PC-9 (cell line): ENCODE measurements at regions not wholly inside any gene's neighbourhood (a gene's known extent, or its start where the extent isn't known, plus 50 kb on each side); places are given as distances from the start of the nearest gene placed in this dataset.

Source experiments
- BruUV-seq: library from RNA; stranded (reverse); fragments of 400-500 nt; replicated peaks from 2 replicates; lab custom pipeline; 2021; lab: Mats Ljungman, UMichigan
- CTCF ChIA-PET: fragments of 300-600 bp; sonication (Branson Sonifier 250); formaldehyde crosslinking; loops from one replicate; lab custom pipeline; 2022; ENCODE audit warnings: antibody characterized with exemption; lab: Charles Lee
- POLR2A ChIA-PET: fragments of 300-600 bp; sonication (Branson Sonifier 250); formaldehyde crosslinking; loops from one replicate; lab custom pipeline; 2022; ENCODE audit warnings: antibody characterized with exemption; ENCODE audit not compliant: unreplicated experiment; lab: Charles Lee
- DNase-seq, 2 experiments: peaks; one replicate each; pipeline versions ENCODE4 v3.0.0 to v3.0.0-alpha.2; 2015 to 2022; ENCODE audit warnings: mixed read lengths in 1 of 2
- H2AFZ ChIP-seq: fragments of 200-600 bp; sonication (generic); 2 replicates; pipeline ENCODE4 v1.8.1; 2017; ENCODE audit warnings: antibody characterized with exemption
- H3F3A ChIP-seq: fragments of 200-600 bp; sonication (generic); 2 replicates; pipeline ENCODE4 v1.8.1; 2017; ENCODE audit warnings: antibody characterized with exemption, mild to moderate bottlenecking, low read depth; ENCODE audit not compliant: insufficient read depth
- H3K27ac ChIP-seq: fragments of 200-600 bp; sonication (generic); 2 replicates; pipeline ENCODE4 v1.6.1; 2016; ENCODE audit warnings: mixed run types
- H3K27me3 ChIP-seq: fragments of 200-600 bp; sonication (generic); 2 replicates; pipeline ENCODE4 v1.6.1; 2016; ENCODE audit warnings: low read depth, mixed run types; ENCODE audit not compliant: insufficient read depth
- H3K36me3 ChIP-seq: fragments of 200-600 bp; sonication (generic); 2 replicates; pipeline ENCODE4 v1.6.1; 2016; ENCODE audit warnings: low read depth, mixed run types
- H3K4me1 ChIP-seq: fragments of 200-600 bp; sonication (generic); replicated peaks from 2 replicates; pipeline ENCODE4 v1.6.1; 2016; ENCODE audit warnings: mixed run types; ENCODE audit not compliant: insufficient read depth
- H3K4me2 ChIP-seq: fragments of 200-600 bp; sonication (generic); 2 replicates; pipeline ENCODE4 v1.6.1; 2017; ENCODE audit warnings: mixed run types
- H3K4me3 ChIP-seq: fragments of 200-600 bp; sonication (generic); 2 replicates; pipeline ENCODE4 v1.6.1; 2016; ENCODE audit warnings: mixed run types
- H3K79me2 ChIP-seq: fragments of 200-600 bp; sonication (generic); 2 replicates; pipeline ENCODE4 v1.6.1; 2017; ENCODE audit warnings: low read depth, mixed run types
- H3K9me2 ChIP-seq: fragments of 200-600 bp; sonication (generic); 2 replicates; pipeline ENCODE4 v1.8.1; 2017; ENCODE audit warnings: mild to moderate bottlenecking; ENCODE audit not compliant: insufficient read depth
- H3K9me3 ChIP-seq: fragments of 200-600 bp; sonication (generic); 2 replicates; pipeline ENCODE4 v1.8.1; 2016; ENCODE audit warnings: low read depth; ENCODE audit not compliant: insufficient read depth
- H4K20me1 ChIP-seq: fragments of 200-600 bp; sonication (generic); 2 replicates; pipeline ENCODE4 v1.8.1; 2017; ENCODE audit not compliant: insufficient read depth
- EZH2 ChIP-seq: fragments of 200-600 bp; sonication (generic); IDR thresholded peaks from 2 replicates; pipeline ENCODE4 v1.8.0; 2017; ENCODE audit warnings: antibody characterized with exemption, low read depth
- intact Hi-C: fragments of 100-400 bp; cut with micrococcal nuclease; formaldehyde crosslinking; loops from one replicate; pipeline ENCODE4 v1.10.0; 2022; ENCODE audit not compliant: unreplicated experiment
- TF ChIP-seq, protein P1 (sequence below): fragments of 200-600 bp; sonication (generic); conservative IDR thresholded peaks from 2 replicates; pipeline ENCODE4 v1.6.1; 2017; ENCODE audit warnings: mixed run types, antibody characterized with exemption, mild to moderate bottlenecking, moderate library complexity

DNA sequence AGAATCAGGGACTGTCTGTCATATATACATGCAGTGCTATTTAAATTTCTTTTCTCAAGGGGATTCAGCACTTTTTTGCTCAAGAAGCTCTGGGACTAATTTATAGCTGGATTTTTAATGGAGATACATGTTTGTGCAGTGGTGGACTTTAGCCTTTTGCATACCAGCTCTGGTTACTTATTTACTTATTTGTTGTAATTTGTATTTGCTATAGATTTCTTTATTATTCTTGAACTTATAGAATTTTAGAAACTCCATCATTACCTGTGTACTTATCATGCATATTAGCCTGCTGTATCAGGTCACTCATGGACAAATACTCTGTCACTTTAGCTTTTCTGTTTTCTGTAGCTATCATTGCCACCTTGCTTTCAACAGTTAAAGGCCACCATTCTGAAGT, 1296.9 kb upstream of the TMPRSS15 start:
- TF ChIP-seq EZH2 = no peak
- TF ChIP-seq, protein P1, sequence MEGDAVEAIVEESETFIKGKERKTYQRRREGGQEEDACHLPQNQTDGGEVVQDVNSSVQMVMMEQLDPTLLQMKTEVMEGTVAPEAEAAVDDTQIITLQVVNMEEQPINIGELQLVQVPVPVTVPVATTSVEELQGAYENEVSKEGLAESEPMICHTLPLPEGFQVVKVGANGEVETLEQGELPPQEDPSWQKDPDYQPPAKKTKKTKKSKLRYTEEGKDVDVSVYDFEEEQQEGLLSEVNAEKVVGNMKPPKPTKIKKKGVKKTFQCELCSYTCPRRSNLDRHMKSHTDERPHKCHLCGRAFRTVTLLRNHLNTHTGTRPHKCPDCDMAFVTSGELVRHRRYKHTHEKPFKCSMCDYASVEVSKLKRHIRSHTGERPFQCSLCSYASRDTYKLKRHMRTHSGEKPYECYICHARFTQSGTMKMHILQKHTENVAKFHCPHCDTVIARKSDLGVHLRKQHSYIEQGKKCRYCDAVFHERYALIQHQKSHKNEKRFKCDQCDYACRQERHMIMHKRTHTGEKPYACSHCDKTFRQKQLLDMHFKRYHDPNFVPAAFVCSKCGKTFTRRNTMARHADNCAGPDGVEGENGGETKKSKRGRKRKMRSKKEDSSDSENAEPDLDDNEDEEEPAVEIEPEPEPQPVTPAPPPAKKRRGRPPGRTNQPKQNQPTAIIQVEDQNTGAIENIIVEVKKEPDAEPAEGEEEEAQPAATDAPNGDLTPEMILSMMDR = no peak
- Histone ChIP-seq H4K20me1 (no peaks in the 10 kb centered on the region), H3K4me3 (no peak overlapping the region), H3K4me1 (no peaks in the 10 kb centered on the region), H3K9me2 (no peaks in the 10 kb centered on the region), H2AFZ (no peak overlapping the region), H3K4me2 (no peak overlapping the region), H3K36me3 (no peaks in the 10 kb centered on the region), H3K9me3 (no peaks in the 10 kb centered on the region), H3K27me3 (no peaks in the 10 kb centered on the region), H3K79me2 (no peaks in the 10 kb centered on the region), H3F3A (no peaks in the 10 kb centered on the region), H3K27ac (no peak overlapping the region)
- POLR2A ChIA-PET = no interaction called here
- no peak for DNase-seq
- CTCF ChIA-PET = no interaction called here
- BruUV-seq = no TSS peak
- intact Hi-C loops = no loop called here

DNA sequence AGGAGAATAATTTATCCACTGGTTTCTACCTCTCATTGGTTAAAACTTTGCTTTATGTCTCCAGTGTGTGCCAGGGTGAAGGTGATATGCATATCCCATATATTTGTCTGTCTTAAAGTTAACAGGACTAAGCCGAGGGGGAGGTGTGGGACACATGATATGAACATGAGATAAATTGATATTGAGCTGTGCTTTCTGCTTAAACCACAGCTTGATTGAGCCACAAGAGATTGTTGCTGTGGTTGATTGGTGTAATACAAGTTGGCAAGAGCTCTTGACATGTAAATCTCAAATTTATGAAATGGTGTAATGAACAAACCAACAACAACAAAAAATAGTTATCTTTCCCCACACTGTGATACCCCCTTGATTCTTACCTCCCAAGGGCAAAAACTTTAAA, 1295.5 kb upstream of the NCAM2 start:
- TF ChIP-seq, protein P1 = no peak
- no peak for TF ChIP-seq EZH2
- POLR2A ChIA-PET = no interaction called here

DNA sequence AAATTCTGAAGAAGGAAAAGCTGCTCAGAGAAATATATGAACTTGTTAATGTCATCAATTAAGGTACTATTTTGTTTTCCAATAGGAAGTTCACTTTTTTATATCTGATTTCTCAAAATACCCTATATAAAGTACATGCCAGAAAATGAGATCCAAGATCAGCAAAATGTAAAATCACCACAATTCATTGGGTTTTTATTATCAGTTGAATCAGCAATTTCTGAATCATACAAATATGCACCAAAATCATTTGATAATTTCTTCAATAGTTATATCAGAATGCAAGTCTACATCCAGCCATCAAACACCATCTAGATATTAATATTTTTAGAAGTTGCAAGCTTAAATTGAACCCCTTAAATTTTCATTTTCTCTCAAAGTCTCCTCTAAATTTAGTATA, 1293.4 kb upstream of the NCAM2 start:
- TF ChIP-seq, protein P1 = no peak
- no peak for TF ChIP-seq EZH2
- H3K27me3 ChIP-seq = no peaks in the 10 kb centered on the region
- H3K4me1 ChIP-seq = no peaks in the 10 kb centered on the region
- DNase-seq = no peak
- no peak overlapping the region for H3K4me2 ChIP-seq
- ChIA-PET POLR2A (no interaction called here), CTCF (no interaction called here)
- no peaks in the 10 kb centered on the region for H3F3A ChIP-seq
- H3K9me3 ChIP-seq = no peaks in the 10 kb centered on the region
- H3K9me2 ChIP-seq = no peaks in the 10 kb centered on the region
- H4K20me1 ChIP-seq = no peaks in the 10 kb centered on the region
- BruUV-seq = no TSS peak
- H2AFZ ChIP-seq = no peak overlapping the region
- H3K79me2 ChIP-seq = no peaks in the 10 kb centered on the region
- intact Hi-C loops = no loop called here
- no peak overlapping the region for H3K4me3 ChIP-seq
- no peaks in the 10 kb centered on the region for H3K36me3 ChIP-seq
- H3K27ac ChIP-seq = no peak overlapping the region

More for the DNA sequence above, 1295.5 kb upstream of the NCAM2 start:
- BruUV-seq = no TSS peak
- no peak overlapping the region for H3K4me3 ChIP-seq
- intact Hi-C loops = no loop called here
- no peak for DNase-seq
- no peak overlapping the region for H2AFZ ChIP-seq
- CTCF ChIA-PET = no interaction called here
- H3F3A ChIP-seq = no peaks in the 10 kb centered on the region
- no peaks in the 10 kb centered on the region for H3K27me3 ChIP-seq
- no peaks in the 10 kb centered on the region for H3K36me3 ChIP-seq
- H3K79me2 ChIP-seq = no peaks in the 10 kb centered on the region
- H3K9me3 ChIP-seq = no peaks in the 10 kb centered on the region
- H4K20me1 ChIP-seq = no peaks in the 10 kb centered on the region
- no peak overlapping the region for H3K4me2 ChIP-seq
- H3K4me1 ChIP-seq = no peaks in the 10 kb centered on the region
- H3K9me2 ChIP-seq = no peaks in the 10 kb centered on the region
- H3K27ac ChIP-seq = no peak overlapping the region
